HCT116 (cell line): ENCODE measurements at regions not wholly inside any gene's neighbourhood (a gene's known extent, or its start where the extent isn't known, plus 50 kb on each side); places are given as distances from the start of the nearest gene placed in this dataset.

Source experiments
- CEBPB ChIP-seq: IDR thresholded peaks from 2 replicates; pipeline ENCODE4 v1.6.1; 2012; ENCODE audit warnings: low read depth
- EZH2 ChIP-seq: fragments of 200-600 bp; sonication (generic); IDR thresholded peaks from 2 replicates; pipeline ENCODE4 v1.6.1; 2017; ENCODE audit warnings: antibody characterized with exemption, mixed run types
- EZH2phosphoT487 ChIP-seq: fragments of 200-600 bp; IDR thresholded peaks from 2 replicates; pipeline ENCODE4 v1.6.1; 2018; ENCODE audit warnings: antibody characterized with exemption, borderline replicate concordance
- POLR2A ChIP-seq: IDR thresholded peaks from 2 replicates; pipeline ENCODE4 v1.7.0; 2011; ENCODE audit warnings: borderline replicate concordance; ENCODE audit not compliant: insufficient read depth, insufficient read length; ENCODE audit errors: extremely low read depth
- POLR2AphosphoS5 ChIP-seq: IDR thresholded peaks from 2 replicates; pipeline ENCODE4 v1.6.1; 2011; ENCODE audit warnings: mild to moderate bottlenecking, low read depth, low read length, moderate library complexity
- RAD21 ChIP-seq: IDR thresholded peaks from 2 replicates; pipeline ENCODE4 v1.6.1; 2012; ENCODE audit warnings: low read depth, mild to moderate bottlenecking
- SIN3A ChIP-seq: IDR thresholded peaks from 2 replicates; pipeline ENCODE4 v1.6.1; 2012; ENCODE audit warnings: low read depth
- SRF ChIP-seq: IDR thresholded peaks from 2 replicates; pipeline ENCODE4 v1.6.1; 2012; ENCODE audit warnings: low read depth
- TF ChIP-seq, protein P1 (sequence below), 3 experiments: fragments of 200-600 bp in 1 of 3; sonication (generic) in 1 of 3; IDR thresholded peaks in 2 of 3; conservative IDR thresholded peaks in 1 of 3; 2 replicates each; pipeline ENCODE4 v1.5.1; 2012 to 2017; ENCODE audit warnings: low read depth in 2 of 3, low read length in 2 of 3, antibody characterized with exemption in 1 of 3, borderline replicate concordance in 1 of 3, control low read depth in 1 of 3, mild to moderate bottlenecking in 1 of 3, mixed read lengths in 1 of 3, mixed run types in 1 of 3, moderate library complexity in 1 of 3; ENCODE audit not compliant: insufficient read depth in 1 of 3
- TF ChIP-seq, protein P2 (sequence below): IDR thresholded peaks from 2 replicates; pipeline ENCODE4 v1.6.1; 2012; ENCODE audit warnings: low read depth

DNA sequence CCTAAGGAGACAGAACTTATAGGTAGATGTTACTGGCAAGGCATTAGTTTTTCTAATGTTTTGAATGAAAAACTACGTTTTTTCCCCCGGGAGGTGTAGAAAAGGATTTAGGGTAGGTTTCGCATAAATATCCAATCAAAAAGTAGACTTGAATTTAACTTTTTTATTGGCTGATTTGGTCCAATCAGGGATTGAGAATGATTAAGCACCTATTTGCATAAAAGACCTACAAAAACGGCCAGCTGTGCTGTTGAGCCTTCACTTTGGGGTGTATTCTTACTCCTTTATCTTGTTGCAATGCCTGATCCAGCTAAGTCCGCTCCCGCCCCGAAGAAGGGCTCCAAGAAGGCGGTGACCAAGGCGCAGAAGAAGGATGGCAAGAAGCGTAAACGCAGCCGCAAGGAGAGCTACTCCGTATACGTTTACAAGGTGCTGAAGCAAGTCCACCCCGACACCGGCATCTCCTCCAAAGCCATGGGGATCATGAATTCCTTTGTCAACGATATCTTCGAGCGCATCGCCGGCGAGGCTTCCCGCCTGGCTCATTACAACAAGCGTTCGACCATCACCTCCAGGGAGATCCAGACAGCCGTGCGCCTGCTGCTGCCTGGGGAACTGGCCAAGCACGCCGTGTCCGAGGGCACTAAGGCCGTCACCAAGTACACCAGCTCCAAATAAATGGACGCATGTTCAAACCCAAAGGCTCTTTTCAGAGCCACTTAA lies 113.5 kb upstream of the BTN3A2 start:
- TF ChIP-seq EZH2phosphoT487, result no peak
- TF ChIP-seq, protein P1, sequence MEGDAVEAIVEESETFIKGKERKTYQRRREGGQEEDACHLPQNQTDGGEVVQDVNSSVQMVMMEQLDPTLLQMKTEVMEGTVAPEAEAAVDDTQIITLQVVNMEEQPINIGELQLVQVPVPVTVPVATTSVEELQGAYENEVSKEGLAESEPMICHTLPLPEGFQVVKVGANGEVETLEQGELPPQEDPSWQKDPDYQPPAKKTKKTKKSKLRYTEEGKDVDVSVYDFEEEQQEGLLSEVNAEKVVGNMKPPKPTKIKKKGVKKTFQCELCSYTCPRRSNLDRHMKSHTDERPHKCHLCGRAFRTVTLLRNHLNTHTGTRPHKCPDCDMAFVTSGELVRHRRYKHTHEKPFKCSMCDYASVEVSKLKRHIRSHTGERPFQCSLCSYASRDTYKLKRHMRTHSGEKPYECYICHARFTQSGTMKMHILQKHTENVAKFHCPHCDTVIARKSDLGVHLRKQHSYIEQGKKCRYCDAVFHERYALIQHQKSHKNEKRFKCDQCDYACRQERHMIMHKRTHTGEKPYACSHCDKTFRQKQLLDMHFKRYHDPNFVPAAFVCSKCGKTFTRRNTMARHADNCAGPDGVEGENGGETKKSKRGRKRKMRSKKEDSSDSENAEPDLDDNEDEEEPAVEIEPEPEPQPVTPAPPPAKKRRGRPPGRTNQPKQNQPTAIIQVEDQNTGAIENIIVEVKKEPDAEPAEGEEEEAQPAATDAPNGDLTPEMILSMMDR (IDR thresholded peaks at IDR 0.05 in 2 of 3, conservative IDR thresholded peaks at IDR 0.05 in 1 of 3; ENCODE audit: borderline replicate concordance in 1 of 3, insufficient read depth in 1 of 3, low read depth in 2 of 3, low read length in 2 of 3), result no peak
- no peak for TF ChIP-seq EZH2
- TF ChIP-seq CEBPB, result no peak
- TF ChIP-seq RAD21, result no peak
- no peak for TF ChIP-seq POLR2A
- TF ChIP-seq SIN3A, result no peak
- TF ChIP-seq, protein P2, sequence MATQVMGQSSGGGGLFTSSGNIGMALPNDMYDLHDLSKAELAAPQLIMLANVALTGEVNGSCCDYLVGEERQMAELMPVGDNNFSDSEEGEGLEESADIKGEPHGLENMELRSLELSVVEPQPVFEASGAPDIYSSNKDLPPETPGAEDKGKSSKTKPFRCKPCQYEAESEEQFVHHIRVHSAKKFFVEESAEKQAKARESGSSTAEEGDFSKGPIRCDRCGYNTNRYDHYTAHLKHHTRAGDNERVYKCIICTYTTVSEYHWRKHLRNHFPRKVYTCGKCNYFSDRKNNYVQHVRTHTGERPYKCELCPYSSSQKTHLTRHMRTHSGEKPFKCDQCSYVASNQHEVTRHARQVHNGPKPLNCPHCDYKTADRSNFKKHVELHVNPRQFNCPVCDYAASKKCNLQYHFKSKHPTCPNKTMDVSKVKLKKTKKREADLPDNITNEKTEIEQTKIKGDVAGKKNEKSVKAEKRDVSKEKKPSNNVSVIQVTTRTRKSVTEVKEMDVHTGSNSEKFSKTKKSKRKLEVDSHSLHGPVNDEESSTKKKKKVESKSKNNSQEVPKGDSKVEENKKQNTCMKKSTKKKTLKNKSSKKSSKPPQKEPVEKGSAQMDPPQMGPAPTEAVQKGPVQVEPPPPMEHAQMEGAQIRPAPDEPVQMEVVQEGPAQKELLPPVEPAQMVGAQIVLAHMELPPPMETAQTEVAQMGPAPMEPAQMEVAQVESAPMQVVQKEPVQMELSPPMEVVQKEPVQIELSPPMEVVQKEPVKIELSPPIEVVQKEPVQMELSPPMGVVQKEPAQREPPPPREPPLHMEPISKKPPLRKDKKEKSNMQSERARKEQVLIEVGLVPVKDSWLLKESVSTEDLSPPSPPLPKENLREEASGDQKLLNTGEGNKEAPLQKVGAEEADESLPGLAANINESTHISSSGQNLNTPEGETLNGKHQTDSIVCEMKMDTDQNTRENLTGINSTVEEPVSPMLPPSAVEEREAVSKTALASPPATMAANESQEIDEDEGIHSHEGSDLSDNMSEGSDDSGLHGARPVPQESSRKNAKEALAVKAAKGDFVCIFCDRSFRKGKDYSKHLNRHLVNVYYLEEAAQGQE, result no peak
- no peak for TF ChIP-seq SRF
- TF ChIP-seq POLR2AphosphoS5, result no peak
